T follicular helper cell (primary cell): ENCODE measurements at regions not wholly inside any gene's neighbourhood (a gene's known extent, or its start where the extent isn't known, plus 50 kb on each side); places are given as distances from the start of the nearest gene placed in this dataset.

Experiments
- DNase-seq: peaks from one replicate; pipeline ENCODE4 v3.0.0-alpha.2; 2020; ENCODE audit warnings: low read depth

GRCh38 chr10:62453274-62453673, 79.1 kb downstream of the ZNF365 start:
- DNase-seq = no peak

GRCh38 chr10:62454687-62455397, 80.7 kb downstream of the ZNF365 start:
- no peak for DNase-seq

- no peak for DNase-seq
Observed at GRCh38 chr10:62456611-62457101, 82.5 kb downstream of the ZNF365 start.

- DNase-seq = no peak
Observed at GRCh38 chr10:62457196-62457595, 83.0 kb downstream of the ZNF365 start.

GRCh38 chr10:62457598-62457997, 83.4 kb downstream of the ZNF365 start:
- DNase-seq = no peak

GRCh38 chr10:62459072-62459471, 84.9 kb downstream of the ZNF365 start:
- no peak for DNase-seq

- DNase-seq = no peak
Observed at GRCh38 chr10:62459500-62459899, 85.3 kb downstream of the ZNF365 start.

GRCh38 chr10:62460393-62460792, 86.2 kb downstream of the ZNF365 start:
- no peak for DNase-seq

GRCh38 chr10:62461120-62461519, 87.0 kb downstream of the ZNF365 start:
- DNase-seq = no peak

- DNase-seq = no peak
Observed at GRCh38 chr10:62462461-62462860, 88.3 kb downstream of the ZNF365 start.

GRCh38 chr10:62463364-62463763, 89.2 kb downstream of the ZNF365 start:
- DNase-seq = no peak

- no peak for DNase-seq
Observed at GRCh38 chr10:62464308-62464707, 90.1 kb downstream of the ZNF365 start.

GRCh38 chr10:62466590-62466989, 92.4 kb downstream of the ZNF365 start:
- DNase-seq = no peak

- DNase-seq = no peak
Observed at GRCh38 chr10:62467527-62467926, 93.4 kb downstream of the ZNF365 start.

- DNase-seq = no peak
Observed at GRCh38 chr10:62471711-62472110, 97.5 kb downstream of the ZNF365 start.

- no peak for DNase-seq
Observed at GRCh38 chr10:62473241-62473640, 99.1 kb downstream of the ZNF365 start.

- no peak for DNase-seq
Observed at GRCh38 chr10:62475551-62475950, 101.4 kb downstream of the ZNF365 start.

GRCh38 chr10:62479523-62479922, 105.4 kb downstream of the ZNF365 start:
- DNase-seq = no peak

- DNase-seq = no peak
Observed at GRCh38 chr10:62480196-62480595, 106.0 kb downstream of the ZNF365 start.

GRCh38 chr10:62482581-62482980, 108.4 kb downstream of the ZNF365 start:
- DNase-seq = no peak

- no peak for DNase-seq
Observed at GRCh38 chr10:62491597-62491996, 117.4 kb downstream of the ZNF365 start.

- no peak for DNase-seq
Observed at GRCh38 chr10:62492012-62492869, 118.1 kb downstream of the ZNF365 start.

GRCh38 chr10:62492870-62493180, 118.7 kb downstream of the ZNF365 start:
- no peak for DNase-seq
